ENCODE measurements at regions not wholly inside any gene's neighbourhood (a gene's known extent, or its start where the extent isn't known, plus 50 kb on each side); places are given as distances from the start of the nearest gene placed in this dataset.

DNA sequence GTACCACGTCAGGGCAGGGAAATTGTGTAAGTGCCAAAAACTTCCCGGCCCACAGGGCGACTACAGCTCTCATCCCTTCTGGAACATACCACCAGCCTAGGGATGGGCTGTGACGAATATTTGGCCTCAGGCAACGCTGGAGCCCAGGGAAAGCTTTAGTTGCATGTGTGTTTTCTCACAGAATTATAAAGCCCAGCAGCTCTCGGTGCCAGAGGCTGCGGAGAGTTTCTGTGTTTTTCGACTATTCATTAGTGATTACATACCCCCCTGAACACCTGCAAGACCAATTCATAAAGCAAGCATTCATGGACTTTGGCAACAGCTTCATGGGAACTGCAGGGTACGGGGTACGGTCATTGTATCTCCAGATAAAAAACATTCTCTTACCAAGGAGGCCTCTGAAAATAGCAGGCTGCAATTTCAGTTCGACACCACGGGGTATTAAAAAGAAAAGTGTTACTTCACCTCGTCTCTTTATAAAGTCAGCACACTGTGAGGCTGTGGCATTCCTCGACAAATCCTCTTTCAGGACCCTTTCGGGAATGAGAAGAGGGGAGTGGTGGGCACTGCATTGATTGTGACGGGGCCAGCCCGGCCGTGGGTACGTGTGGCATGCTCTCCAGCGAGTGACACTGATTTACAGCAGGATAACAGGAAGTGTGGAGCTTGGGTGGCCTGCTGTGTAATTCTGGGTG is 243.6 kb upstream of the SORL1-AS1 start:
- H3K4me2 ChIP-seq: no peak overlapping the region
- no peaks in the 10 kb centered on the region for H3F3A ChIP-seq (replicated peaks; ENCODE audit: insufficient read depth)
- H4K20me1 ChIP-seq (ENCODE audit: insufficient read depth): no peaks in the 10 kb centered on the region
- no peak overlapping the region for H3K4me3 ChIP-seq (ENCODE audit: low read depth in 2 of 2, low read length in 1 of 2)
- H3K9me2 ChIP-seq: no peaks in the 10 kb centered on the region
- H2AFZ ChIP-seq (ENCODE audit: low read depth): no peak overlapping the region
- no peak for DNase-seq
- 73% methylated on average over 20 of the region's 20 CpGs for WGBS (ENCODE audit: low lambda C conversion rate)
- CTCF ChIA-PET: interaction anchor here (0.7 to 2.2 kb wide), 4 partner anchors 21 to 45 kb away, joined by 3 to 6 read pairs (median 4); no protein-coding TSS in a partner anchor
- TF ChIP-seq GATA2 (CRISPR knock-in tag; IDR thresholded peaks at IDR 0.05) (0 out of 2 replicates have a peak, but pooled peaks have one; percentile 12), JUND (IDR thresholded peaks at IDR 0.05) (no peak), RCOR1 (IDR thresholded peaks at IDR 0.05; ENCODE audit: low read length) (no peak), GABPA (IDR thresholded peaks at IDR 0.05; ENCODE audit: low read depth) (no peak), MAX (IDR thresholded peaks at IDR 0.05; ENCODE audit: low read depth) (no peak)
- peak overlapping the region in 1 of 2 experiments; percentile 39; a peak in 1 of 4 replicates for H3K27ac ChIP-seq (ENCODE audit: low read depth in 2 of 2, low read length in 1 of 2)
- POLR2A ChIA-PET: no interaction called here
- no peaks in the 10 kb centered on the region for H3K9me3 ChIP-seq
- H3K4me1 ChIP-seq (ENCODE audit: control insufficient read depth in 1 of 2, insufficient read depth in 2 of 2, low read depth in 1 of 2, low read length in 1 of 2): peaks cover 7 to 14% of the 10 kb centered on the region in 2 experiments; a peak in 2 of 4 replicates
- H3K9ac ChIP-seq: no peak overlapping the region
- H3K36me3 ChIP-seq (replicated peaks in 1 of 2; ENCODE audit: control insufficient read depth in 1 of 2, insufficient read depth in 2 of 2, low read length in 1 of 2): no peaks in the 10 kb centered on the region
- no peaks in the 10 kb centered on the region for H3K27me3 ChIP-seq (ENCODE audit: insufficient read depth)
- H3K79me2 ChIP-seq (ENCODE audit: insufficient read depth): no peaks in the 10 kb centered on the region

DNA sequence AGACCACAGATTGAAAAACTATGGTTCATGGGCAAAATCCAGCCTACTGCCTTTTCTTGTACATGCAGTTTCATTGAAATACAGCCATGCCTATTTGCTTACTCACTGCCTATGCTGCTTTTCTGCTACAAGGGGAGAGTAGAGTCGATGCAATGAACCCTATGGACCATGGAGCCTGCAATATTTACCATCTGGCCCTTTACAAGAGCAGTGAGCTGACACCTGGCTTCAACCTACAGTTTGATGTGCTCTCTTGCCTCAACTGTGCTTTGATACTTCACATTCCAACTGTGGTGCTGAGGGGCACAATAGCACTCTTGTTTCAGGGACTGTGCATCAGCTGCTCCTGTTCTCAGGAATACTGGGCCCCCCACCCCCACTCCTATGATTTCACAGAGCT is 239.5 kb upstream of the SORL1-AS1 start:
- Histone ChIP-seq H3K36me3 (replicated peaks in 1 of 2; ENCODE audit: control insufficient read depth in 1 of 2, insufficient read depth in 2 of 2, low read length in 1 of 2) (no peaks in the 10 kb centered on the region), H3K9me2 (no peaks in the 10 kb centered on the region), H3K27me3 (ENCODE audit: insufficient read depth) (no peaks in the 10 kb centered on the region), H3K4me3 (ENCODE audit: low read depth in 2 of 2, low read length in 1 of 2) (no peak overlapping the region), H3K4me2 (no peak overlapping the region), H3K79me2 (ENCODE audit: insufficient read depth) (no peaks in the 10 kb centered on the region), H3K4me1 (ENCODE audit: control insufficient read depth in 1 of 2, insufficient read depth in 2 of 2, low read depth in 1 of 2, low read length in 1 of 2) (peaks cover 0 to 23% of the 10 kb centered on the region in 2 experiments; a peak in 2 of 4 replicates), H3K27ac (ENCODE audit: low read depth in 2 of 2, low read length in 1 of 2) (no peak overlapping the region), H2AFZ (ENCODE audit: low read depth) (no peak overlapping the region), H3K9ac (no peak overlapping the region), H3K9me3 (no peaks in the 10 kb centered on the region), H4K20me1 (ENCODE audit: insufficient read depth) (no peaks in the 10 kb centered on the region), H3F3A (replicated peaks; ENCODE audit: insufficient read depth) (no peaks in the 10 kb centered on the region)
- DNase-seq: no peak
- 33% methylated on average over 1 of the region's 1 CpG for WGBS (ENCODE audit: low lambda C conversion rate)
- TF ChIP-seq NRF1 (IDR thresholded peaks at IDR 0.05; ENCODE audit: low read depth, low read length) (no peak), PBX3 (IDR thresholded peaks at IDR 0.05) (no peak), EZH2phosphoT487 (IDR thresholded peaks at IDR 0.05; ENCODE audit: borderline replicate concordance, low read depth) (no peak), FOXJ3 (CRISPR knock-in tag; IDR thresholded peaks at IDR 0.05) (no peak), CHD2 (IDR thresholded peaks at IDR 0.05; ENCODE audit: low read length, partially characterized antibody) (no peak), TEAD4 (IDR thresholded peaks at IDR 0.05; ENCODE audit: borderline replicate concordance, insufficient read depth) (no peak), YY1 (IDR thresholded peaks at IDR 0.05; ENCODE audit: low read depth) (no peak), TAF1 (IDR thresholded peaks at IDR 0.05; ENCODE audit: borderline replicate concordance, low read depth, low read length) (no peak), MXI1 (IDR thresholded peaks at IDR 0.05; ENCODE audit: low read depth, low read length) (no peak), USF1 (IDR thresholded peaks at IDR 0.05; ENCODE audit: borderline replicate concordance, low read depth) (no peak)
- POLR2A ChIA-PET: no interaction called here
- CTCF ChIA-PET: interaction anchor here (0.7 kb wide), 1 partner anchor 9 kb away, joined by 3 read pairs; no protein-coding TSS in a partner anchor
